ENCODE measurements at regions not wholly inside any gene's neighbourhood (a gene's known extent, or its start where the extent isn't known, plus 50 kb on each side); places are given as distances from the start of the nearest gene placed in this dataset.

DNA sequence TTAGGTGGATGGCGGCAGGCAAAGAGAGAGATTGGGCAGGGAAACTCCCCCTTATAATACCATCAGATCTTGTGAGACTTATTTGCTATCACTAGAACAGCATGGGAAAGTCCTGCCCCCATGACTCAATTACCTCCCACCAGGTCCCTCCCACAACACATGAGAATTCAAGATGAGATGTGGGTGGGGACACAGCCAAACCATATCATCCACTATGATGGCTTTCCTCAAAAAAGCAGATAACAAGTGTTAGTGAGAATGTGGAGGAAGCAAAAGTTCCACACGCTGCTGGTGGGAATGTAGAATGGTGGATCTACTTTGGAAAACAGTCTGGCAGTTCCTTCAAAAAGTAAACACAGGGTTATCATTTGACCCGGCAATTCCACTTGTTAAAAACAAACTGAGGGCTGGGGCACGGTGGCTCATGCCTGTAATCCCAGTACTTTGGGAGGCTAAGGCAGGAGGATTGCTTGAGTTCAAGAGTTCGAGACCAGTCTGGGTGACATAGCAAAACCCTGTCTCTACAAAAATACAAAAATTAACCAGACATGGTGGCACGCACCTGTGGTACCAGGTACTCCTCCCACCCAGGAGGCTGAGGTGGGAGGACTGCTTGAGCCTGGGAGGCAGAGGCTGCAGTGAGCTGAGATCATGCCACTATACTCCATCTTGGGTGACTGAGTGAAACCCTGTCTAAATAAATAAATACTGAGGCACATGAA lies 161.4 kb upstream of the EEPD1 start:
- no peak for TF ChIP-seq EZH2phosphoT487 (IDR thresholded peaks at IDR 0.05; ENCODE audit: low read depth)
- TF ChIP-seq, protein P1, sequence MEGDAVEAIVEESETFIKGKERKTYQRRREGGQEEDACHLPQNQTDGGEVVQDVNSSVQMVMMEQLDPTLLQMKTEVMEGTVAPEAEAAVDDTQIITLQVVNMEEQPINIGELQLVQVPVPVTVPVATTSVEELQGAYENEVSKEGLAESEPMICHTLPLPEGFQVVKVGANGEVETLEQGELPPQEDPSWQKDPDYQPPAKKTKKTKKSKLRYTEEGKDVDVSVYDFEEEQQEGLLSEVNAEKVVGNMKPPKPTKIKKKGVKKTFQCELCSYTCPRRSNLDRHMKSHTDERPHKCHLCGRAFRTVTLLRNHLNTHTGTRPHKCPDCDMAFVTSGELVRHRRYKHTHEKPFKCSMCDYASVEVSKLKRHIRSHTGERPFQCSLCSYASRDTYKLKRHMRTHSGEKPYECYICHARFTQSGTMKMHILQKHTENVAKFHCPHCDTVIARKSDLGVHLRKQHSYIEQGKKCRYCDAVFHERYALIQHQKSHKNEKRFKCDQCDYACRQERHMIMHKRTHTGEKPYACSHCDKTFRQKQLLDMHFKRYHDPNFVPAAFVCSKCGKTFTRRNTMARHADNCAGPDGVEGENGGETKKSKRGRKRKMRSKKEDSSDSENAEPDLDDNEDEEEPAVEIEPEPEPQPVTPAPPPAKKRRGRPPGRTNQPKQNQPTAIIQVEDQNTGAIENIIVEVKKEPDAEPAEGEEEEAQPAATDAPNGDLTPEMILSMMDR (IDR thresholded peaks at IDR 0.05; ENCODE audit: low read depth, low read length), result no peak
